ENCODE measurements at regions not wholly inside any gene's neighbourhood (a gene's known extent, or its start where the extent isn't known, plus 50 kb on each side); places are given as distances from the start of the nearest gene placed in this dataset.

DNA sequence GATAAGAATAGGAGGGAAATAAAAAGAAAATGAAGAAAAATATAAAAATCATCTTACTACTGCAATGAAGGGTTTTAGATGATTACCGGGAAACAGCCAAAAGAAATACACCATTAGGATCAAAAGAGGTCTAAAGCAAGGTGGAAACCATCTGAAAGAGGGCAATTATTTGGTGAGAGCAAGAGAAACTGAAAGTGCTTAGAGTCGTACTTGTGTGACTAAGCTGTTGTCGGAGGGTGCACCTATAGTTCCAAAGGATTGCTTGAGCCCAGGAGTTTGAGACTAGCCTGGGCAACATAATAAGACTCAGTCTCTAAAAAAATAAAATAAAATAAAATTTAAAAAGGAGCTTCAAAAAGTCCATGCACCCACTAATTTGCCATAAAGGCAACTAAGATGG is 169.5 kb downstream of the DKK1 start:
- TF ChIP-seq CTCF (conservative IDR thresholded peaks at IDR 0.05) (no peak), ZFX (IDR thresholded peaks at IDR 0.05) (no peak)

Data from C4-2B (cell line).